ENCODE measurements at regions not wholly inside any gene's neighbourhood (a gene's known extent, or its start where the extent isn't known, plus 50 kb on each side); places are given as distances from the start of the nearest gene placed in this dataset.

DNA sequence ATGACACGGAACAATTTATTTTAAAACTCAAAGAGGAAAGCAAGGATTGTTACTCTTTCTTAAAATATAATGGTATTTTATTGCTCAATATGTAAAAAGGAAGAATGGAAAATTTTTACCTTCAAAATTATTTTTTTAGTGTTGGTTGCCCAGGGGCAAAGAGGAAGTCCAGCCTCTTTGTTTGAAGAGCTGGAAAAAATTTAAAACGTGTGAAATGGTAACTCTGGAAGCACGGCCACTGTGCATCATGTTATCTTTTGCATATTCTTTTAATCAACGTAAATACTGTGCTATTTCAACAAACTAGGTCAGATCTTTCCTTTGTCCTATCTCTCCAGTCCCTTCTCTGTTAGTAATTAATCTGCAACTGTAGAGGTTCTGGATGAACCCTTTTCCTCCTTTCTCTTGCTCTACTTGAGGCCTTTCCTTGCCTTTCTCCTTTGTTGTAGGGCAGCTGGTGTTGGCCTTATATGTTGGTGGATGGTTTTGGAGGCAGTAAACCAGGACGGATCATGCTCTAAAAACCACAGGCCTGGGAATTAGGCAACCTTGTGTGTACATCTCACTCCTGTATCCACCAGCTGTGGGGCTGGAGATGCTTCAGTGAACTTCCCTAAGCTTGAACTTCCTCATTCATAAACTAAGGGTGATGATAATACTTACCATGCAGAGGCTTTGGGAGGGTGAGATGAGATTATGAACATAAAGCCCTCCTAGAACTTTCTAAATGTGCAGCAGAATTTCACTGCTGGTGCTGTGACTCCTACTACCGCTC, 143.3 kb downstream of the PRL start:
- TF ChIP-seq YY1 (IDR thresholded peaks at IDR 0.05; ENCODE audit: low read depth): no peak
- TF ChIP-seq ZBTB7A (IDR thresholded peaks at IDR 0.05; ENCODE audit: low read depth): no peak
- TF ChIP-seq EP300 (IDR thresholded peaks at IDR 0.05; ENCODE audit: borderline replicate concordance): no peak
- TF ChIP-seq TAF1 (IDR thresholded peaks at IDR 0.05; ENCODE audit: low read depth): no peak
- TF ChIP-seq RAD21 (IDR thresholded peaks at IDR 0.05; ENCODE audit: low read depth): no peak
- no peak for TF ChIP-seq CEBPB (IDR thresholded peaks at IDR 0.05)
- no peak for TF ChIP-seq TEAD4 (IDR thresholded peaks at IDR 0.05)
- TF ChIP-seq FOXM1 (IDR thresholded peaks at IDR 0.05; ENCODE audit: borderline replicate concordance, low read depth): no peak
- no peak for TF ChIP-seq CREB1 (IDR thresholded peaks at IDR 0.05; ENCODE audit: low read depth)
- TF ChIP-seq, protein P1, sequence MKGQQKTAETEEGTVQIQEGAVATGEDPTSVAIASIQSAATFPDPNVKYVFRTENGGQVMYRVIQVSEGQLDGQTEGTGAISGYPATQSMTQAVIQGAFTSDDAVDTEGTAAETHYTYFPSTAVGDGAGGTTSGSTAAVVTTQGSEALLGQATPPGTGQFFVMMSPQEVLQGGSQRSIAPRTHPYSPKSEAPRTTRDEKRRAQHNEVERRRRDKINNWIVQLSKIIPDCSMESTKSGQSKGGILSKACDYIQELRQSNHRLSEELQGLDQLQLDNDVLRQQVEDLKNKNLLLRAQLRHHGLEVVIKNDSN (IDR thresholded peaks at IDR 0.05): no peak
- TF ChIP-seq TCF12 (IDR thresholded peaks at IDR 0.05; ENCODE audit: low read depth): no peak
- TF ChIP-seq, protein P2, sequence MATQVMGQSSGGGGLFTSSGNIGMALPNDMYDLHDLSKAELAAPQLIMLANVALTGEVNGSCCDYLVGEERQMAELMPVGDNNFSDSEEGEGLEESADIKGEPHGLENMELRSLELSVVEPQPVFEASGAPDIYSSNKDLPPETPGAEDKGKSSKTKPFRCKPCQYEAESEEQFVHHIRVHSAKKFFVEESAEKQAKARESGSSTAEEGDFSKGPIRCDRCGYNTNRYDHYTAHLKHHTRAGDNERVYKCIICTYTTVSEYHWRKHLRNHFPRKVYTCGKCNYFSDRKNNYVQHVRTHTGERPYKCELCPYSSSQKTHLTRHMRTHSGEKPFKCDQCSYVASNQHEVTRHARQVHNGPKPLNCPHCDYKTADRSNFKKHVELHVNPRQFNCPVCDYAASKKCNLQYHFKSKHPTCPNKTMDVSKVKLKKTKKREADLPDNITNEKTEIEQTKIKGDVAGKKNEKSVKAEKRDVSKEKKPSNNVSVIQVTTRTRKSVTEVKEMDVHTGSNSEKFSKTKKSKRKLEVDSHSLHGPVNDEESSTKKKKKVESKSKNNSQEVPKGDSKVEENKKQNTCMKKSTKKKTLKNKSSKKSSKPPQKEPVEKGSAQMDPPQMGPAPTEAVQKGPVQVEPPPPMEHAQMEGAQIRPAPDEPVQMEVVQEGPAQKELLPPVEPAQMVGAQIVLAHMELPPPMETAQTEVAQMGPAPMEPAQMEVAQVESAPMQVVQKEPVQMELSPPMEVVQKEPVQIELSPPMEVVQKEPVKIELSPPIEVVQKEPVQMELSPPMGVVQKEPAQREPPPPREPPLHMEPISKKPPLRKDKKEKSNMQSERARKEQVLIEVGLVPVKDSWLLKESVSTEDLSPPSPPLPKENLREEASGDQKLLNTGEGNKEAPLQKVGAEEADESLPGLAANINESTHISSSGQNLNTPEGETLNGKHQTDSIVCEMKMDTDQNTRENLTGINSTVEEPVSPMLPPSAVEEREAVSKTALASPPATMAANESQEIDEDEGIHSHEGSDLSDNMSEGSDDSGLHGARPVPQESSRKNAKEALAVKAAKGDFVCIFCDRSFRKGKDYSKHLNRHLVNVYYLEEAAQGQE (IDR thresholded peaks at IDR 0.05; ENCODE audit: low read depth): no peak
- TF ChIP-seq NFIC (IDR thresholded peaks at IDR 0.05): no peak
- TF ChIP-seq EGR1 (IDR thresholded peaks at IDR 0.05): no peak

DNA sequence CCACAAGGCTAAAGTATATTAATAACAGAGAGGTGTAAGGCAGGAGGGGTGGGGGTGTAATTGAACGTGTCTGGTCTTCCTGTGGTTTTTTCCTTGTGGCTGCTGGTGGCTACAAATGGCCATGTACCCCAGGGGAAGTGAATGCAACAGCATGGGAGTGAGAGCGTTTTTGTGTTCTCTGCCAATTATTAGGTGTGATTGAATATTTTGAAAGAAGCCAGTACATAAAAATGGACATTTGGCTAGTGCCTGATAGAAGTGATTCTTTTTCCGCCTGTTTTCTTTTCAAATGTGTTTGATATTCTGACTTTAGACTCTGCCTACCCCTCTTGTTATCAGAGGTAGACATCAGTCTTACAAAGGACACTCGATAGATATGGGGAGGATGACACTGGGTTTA, 141.3 kb downstream of the PRL start:
- TF ChIP-seq NFIC (IDR thresholded peaks at IDR 0.05) (no peak), RAD21 (IDR thresholded peaks at IDR 0.05; ENCODE audit: low read depth) (no peak), TCF12 (IDR thresholded peaks at IDR 0.05; ENCODE audit: low read depth) (no peak), FOXM1 (IDR thresholded peaks at IDR 0.05; ENCODE audit: borderline replicate concordance, low read depth) (no peak), YY1 (IDR thresholded peaks at IDR 0.05; ENCODE audit: low read depth) (no peak), EP300 (IDR thresholded peaks at IDR 0.05; ENCODE audit: borderline replicate concordance) (no peak)
- TF ChIP-seq, protein P1 (IDR thresholded peaks at IDR 0.05): no peak

DNA sequence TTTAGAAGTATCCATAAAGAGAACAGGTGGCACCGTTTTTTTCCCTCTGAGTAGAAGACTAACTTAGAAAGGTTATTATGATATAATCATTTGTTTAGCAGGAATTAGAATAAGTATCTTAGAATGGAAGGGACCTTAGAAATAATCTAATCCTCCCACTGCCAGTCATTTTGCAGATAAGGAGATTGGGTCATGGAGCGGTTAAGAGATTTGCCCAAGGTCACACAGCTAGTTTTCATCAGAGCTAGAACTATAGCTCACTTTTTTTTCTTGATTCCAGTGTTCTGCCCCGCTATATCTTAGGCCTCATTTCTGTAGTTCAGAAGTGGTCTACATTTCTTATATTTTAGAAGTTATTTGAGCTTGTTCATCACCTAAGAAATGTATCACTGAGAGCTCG, 139.6 kb downstream of the PRL start:
- TF ChIP-seq FOXM1 (IDR thresholded peaks at IDR 0.05; ENCODE audit: borderline replicate concordance, low read depth): no peak
- TF ChIP-seq NFIC (IDR thresholded peaks at IDR 0.05): no peak
- TF ChIP-seq CEBPB (IDR thresholded peaks at IDR 0.05): no peak
- TF ChIP-seq TAF1 (IDR thresholded peaks at IDR 0.05; ENCODE audit: low read depth): no peak
- TF ChIP-seq, protein P1 (IDR thresholded peaks at IDR 0.05): no peak
- no peak for TF ChIP-seq TCF12 (IDR thresholded peaks at IDR 0.05; ENCODE audit: low read depth)
- no peak for TF ChIP-seq EGR1 (IDR thresholded peaks at IDR 0.05)
- no peak for TF ChIP-seq YY1 (IDR thresholded peaks at IDR 0.05; ENCODE audit: low read depth)

DNA sequence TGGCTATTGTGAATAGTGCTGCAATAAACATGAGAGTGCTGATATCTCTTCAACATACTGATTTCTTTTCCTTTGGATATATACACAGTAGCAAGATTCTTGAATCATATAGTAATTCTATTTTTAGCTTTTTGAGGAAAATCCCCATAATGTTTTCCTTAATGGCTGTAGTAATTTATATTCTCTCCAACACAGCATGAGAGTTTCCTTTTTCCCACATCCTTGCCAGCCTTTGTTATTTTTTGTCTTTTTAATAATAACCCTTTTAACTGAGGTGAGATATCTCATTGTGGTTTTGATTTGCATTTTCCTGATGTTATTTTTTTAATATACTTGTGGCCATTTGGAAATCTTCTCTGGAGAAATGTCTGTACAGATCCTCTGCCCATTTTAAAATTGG, 132.6 kb downstream of the PRL start:
- TF ChIP-seq, protein P1 (IDR thresholded peaks at IDR 0.05): no peak
- TF ChIP-seq NFIC (IDR thresholded peaks at IDR 0.05): no peak
- TF ChIP-seq RAD21 (IDR thresholded peaks at IDR 0.05; ENCODE audit: low read depth): no peak
- no peak for TF ChIP-seq TEAD4 (IDR thresholded peaks at IDR 0.05)
- TF ChIP-seq EGR1 (IDR thresholded peaks at IDR 0.05): no peak
- no peak for TF ChIP-seq FOXM1 (IDR thresholded peaks at IDR 0.05; ENCODE audit: borderline replicate concordance, low read depth)
- TF ChIP-seq EP300 (IDR thresholded peaks at IDR 0.05; ENCODE audit: borderline replicate concordance): no peak
- no peak for TF ChIP-seq TAF1 (IDR thresholded peaks at IDR 0.05; ENCODE audit: low read depth)
- TF ChIP-seq, protein P2 (IDR thresholded peaks at IDR 0.05; ENCODE audit: low read depth): no peak

DNA sequence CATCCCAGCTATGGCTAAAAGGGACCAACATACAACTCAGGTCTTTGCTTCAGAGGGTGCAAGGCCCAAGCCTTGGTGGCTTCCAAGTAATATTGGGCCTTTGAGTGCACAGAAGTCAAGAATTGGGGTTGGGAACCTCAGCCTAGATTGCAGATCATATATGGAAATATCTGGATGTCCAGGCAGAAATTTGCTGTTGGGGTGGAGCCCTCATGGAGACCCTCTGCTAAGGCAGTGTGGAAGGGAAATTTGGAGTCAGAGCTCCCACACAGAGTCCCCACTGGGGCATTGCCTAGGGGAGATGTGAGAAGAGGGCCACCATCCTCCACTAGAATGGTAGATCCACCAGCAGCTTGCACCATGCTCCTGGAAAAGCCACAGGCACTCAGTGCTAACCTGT, 123.5 kb downstream of the PRL start:
- TF ChIP-seq TAF1 (IDR thresholded peaks at IDR 0.05; ENCODE audit: low read depth) (no peak), TEAD4 (IDR thresholded peaks at IDR 0.05) (no peak), FOXM1 (IDR thresholded peaks at IDR 0.05; ENCODE audit: borderline replicate concordance, low read depth) (no peak), EGR1 (IDR thresholded peaks at IDR 0.05) (no peak), ZBTB7A (IDR thresholded peaks at IDR 0.05; ENCODE audit: low read depth) (no peak), CREB1 (IDR thresholded peaks at IDR 0.05; ENCODE audit: low read depth) (no peak), TCF12 (IDR thresholded peaks at IDR 0.05; ENCODE audit: low read depth) (no peak), CEBPB (IDR thresholded peaks at IDR 0.05) (no peak), RAD21 (IDR thresholded peaks at IDR 0.05; ENCODE audit: low read depth) (no peak), YY1 (IDR thresholded peaks at IDR 0.05; ENCODE audit: low read depth) (no peak), NFIC (IDR thresholded peaks at IDR 0.05) (no peak), EP300 (IDR thresholded peaks at IDR 0.05; ENCODE audit: borderline replicate concordance) (no peak)
- TF ChIP-seq, protein P3, sequence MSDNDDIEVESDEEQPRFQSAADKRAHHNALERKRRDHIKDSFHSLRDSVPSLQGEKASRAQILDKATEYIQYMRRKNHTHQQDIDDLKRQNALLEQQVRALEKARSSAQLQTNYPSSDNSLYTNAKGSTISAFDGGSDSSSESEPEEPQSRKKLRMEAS (IDR thresholded peaks at IDR 0.05): no peak
- TF ChIP-seq, protein P2 (IDR thresholded peaks at IDR 0.05; ENCODE audit: low read depth): no peak
- TF ChIP-seq, protein P1 (IDR thresholded peaks at IDR 0.05): no peak
